Esophagus muscularis mucosa (tissue), 4 donors: ENCODE measurements at regions not wholly inside any gene's neighbourhood (a gene's known extent, or its start where the extent isn't known, plus 50 kb on each side); places are given as distances from the start of the nearest gene placed in this dataset.

Experiments used
- DNase-seq: peaks from one replicate; pipeline ENCODE4 v3.0.0-alpha.2; 2017; ENCODE audit errors: extremely low spot score
- H3K27ac ChIP-seq, 4 donors: fragments of 200-600 bp; sonication (generic); replicated peaks in 1 of 4; 1 replicate in 3 of 4; 2 replicates in 1 of 4; pipeline ENCODE4 v1.5.1; 2016 to 2019; ENCODE audit warnings: mild to moderate bottlenecking in 1 of 4
- H3K27me3 ChIP-seq, 4 donors: fragments of 200-600 bp; sonication (generic); one replicate each; pipeline versions ENCODE4 v1.5.1 to v1.6.0; 2016 to 2019
- H3K36me3 ChIP-seq, 4 donors: fragments of 200-600 bp; sonication (generic); one replicate each; pipeline ENCODE4 v1.5.1; 2016 to 2019
- H3K4me1 ChIP-seq, 4 donors: fragments of 200-600 bp; sonication (generic); one replicate each; pipeline ENCODE4 v1.5.1; 2016 to 2019
- H3K4me3 ChIP-seq, 4 donors: fragments of 200-600 bp; sonication (generic); 1 replicate in 2 of 4; 2 replicates in 2 of 4; pipeline ENCODE4 v1.5.1; 2016 to 2019; ENCODE audit warnings: mild to moderate bottlenecking in 4 of 4, moderate library complexity in 1 of 4
- H3K9me3 ChIP-seq, 4 donors: fragments of 200-600 bp; sonication (generic); 1 replicate in 3 of 4; 2 replicates in 1 of 4; pipeline ENCODE4 v1.5.1; 2016 to 2019
- EP300 ChIP-seq: sonication (generic); formaldehyde crosslinking; IDR thresholded peaks from one replicate; pipeline ENCODE4 v1.6.1; 2017; ENCODE audit warnings: antibody characterized with exemption
- POLR2A ChIP-seq: fragments of 450-650 bp; IDR thresholded peaks from one replicate; pipeline ENCODE4 v1.6.1; 2017; ENCODE audit warnings: antibody characterized with exemption, moderate library complexity, mild to moderate bottlenecking, low read depth
- POLR2AphosphoS5 ChIP-seq, 2 donors: sonication (generic); formaldehyde crosslinking; IDR thresholded peaks; one replicate each; pipeline ENCODE4 v1.6.1; 2017; ENCODE audit warnings: antibody characterized with exemption in 2 of 2
- WGBS: methylation state at CpG from one replicate; pipeline ENCODE4 v1.1.5; 2018; 5-methylcytosine and 5-hydroxymethylcytosine counted together
- intact Hi-C: fragments of 100-400 bp; cut with DNase I; formaldehyde crosslinking; loops from one replicate; pipeline ENCODE4 v1.15.1; 2023
- TF ChIP-seq, protein P1 (sequence below), 3 experiments: fragments of 200-600 bp in 2 of 3; fragments of 450-650 bp in 1 of 3; sonication (generic) in 2 of 3; IDR thresholded peaks; one replicate each; pipeline ENCODE4 v1.5.1; 2017 to 2019; ENCODE audit warnings: antibody characterized with exemption in 3 of 3, mild to moderate bottlenecking in 2 of 3, moderate library complexity in 1 of 3

DNA sequence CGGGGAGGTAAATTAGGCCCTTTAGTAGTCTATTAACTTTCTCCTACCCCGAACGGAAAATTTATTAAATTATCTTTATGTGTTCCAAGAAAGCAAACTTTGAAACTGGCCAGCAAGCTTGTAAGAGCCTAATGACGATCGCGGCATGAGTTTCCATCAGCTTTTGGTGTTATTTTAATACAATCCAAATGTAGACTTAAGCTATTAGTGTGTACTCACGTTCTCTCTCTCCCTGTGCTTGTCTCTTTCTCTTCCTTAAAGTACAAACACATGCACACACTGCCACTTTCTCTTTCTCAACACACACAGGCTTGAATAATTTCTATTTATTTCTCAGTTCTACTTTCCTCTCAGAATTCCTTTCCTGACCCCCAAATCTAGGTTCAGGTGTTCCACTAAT lies 108.8 kb upstream of the MME start:
- no peak for DNase-seq
- no peak overlapping the region for H3K4me3 ChIP-seq
- H3K27me3 ChIP-seq: no peaks in the 10 kb centered on the region
- intact Hi-C loops: no loop called here
- H3K9me3 ChIP-seq: no peaks in the 10 kb centered on the region
- H3K36me3 ChIP-seq: no peaks in the 10 kb centered on the region
- peak overlapping the region in 2 of 4 donors; percentile 10 to 24 for H3K27ac ChIP-seq
- H3K4me1 ChIP-seq: peaks cover 0 to 15% (median 0%) of the 10 kb centered on the region in 4 donors
- WGBS: 89% methylated on average over 7 of the region's 7 CpGs
- TF ChIP-seq POLR2A (no peak), EP300 (no peak), POLR2AphosphoS5 (IDR thresholded peaks at IDR 0.05) (no peak)
- TF ChIP-seq, protein P1, sequence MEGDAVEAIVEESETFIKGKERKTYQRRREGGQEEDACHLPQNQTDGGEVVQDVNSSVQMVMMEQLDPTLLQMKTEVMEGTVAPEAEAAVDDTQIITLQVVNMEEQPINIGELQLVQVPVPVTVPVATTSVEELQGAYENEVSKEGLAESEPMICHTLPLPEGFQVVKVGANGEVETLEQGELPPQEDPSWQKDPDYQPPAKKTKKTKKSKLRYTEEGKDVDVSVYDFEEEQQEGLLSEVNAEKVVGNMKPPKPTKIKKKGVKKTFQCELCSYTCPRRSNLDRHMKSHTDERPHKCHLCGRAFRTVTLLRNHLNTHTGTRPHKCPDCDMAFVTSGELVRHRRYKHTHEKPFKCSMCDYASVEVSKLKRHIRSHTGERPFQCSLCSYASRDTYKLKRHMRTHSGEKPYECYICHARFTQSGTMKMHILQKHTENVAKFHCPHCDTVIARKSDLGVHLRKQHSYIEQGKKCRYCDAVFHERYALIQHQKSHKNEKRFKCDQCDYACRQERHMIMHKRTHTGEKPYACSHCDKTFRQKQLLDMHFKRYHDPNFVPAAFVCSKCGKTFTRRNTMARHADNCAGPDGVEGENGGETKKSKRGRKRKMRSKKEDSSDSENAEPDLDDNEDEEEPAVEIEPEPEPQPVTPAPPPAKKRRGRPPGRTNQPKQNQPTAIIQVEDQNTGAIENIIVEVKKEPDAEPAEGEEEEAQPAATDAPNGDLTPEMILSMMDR (IDR thresholded peaks at IDR 0.05): no peak

DNA sequence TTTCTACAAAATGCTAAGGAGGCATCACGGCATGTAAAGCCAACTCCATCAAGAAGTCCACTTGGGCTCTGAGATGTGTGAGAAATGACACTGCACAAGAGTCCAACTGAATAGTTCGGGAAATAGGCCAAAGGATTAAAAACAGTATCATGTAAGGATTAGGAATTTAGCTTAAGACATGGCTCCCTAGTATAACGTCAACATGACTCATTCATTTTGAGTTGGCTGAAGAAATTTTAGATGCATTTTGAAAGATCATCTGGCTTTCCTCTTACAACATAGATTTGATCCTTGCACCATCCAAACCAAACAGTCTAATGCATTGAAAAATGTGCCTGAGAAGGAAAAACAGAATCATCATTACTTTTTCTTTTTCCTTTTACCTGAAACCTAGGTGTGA lies 109.3 kb upstream of the MME start:
- TF ChIP-seq EP300 (no peak), POLR2AphosphoS5 (IDR thresholded peaks at IDR 0.05) (no peak), POLR2A (no peak)
- TF ChIP-seq, protein P1 (IDR thresholded peaks at IDR 0.05): no peak
- Histone ChIP-seq H3K9me3 (no peaks in the 10 kb centered on the region), H3K4me1 (peaks cover 0 to 15% (median 0%) of the 10 kb centered on the region in 4 donors), H3K27me3 (no peaks in the 10 kb centered on the region), H3K27ac (no peak overlapping the region), H3K36me3 (no peaks in the 10 kb centered on the region), H3K4me3 (no peak overlapping the region)
- intact Hi-C loops: no loop called here
- WGBS: 73% methylated on average over 3 of the region's 3 CpGs
- DNase-seq: no peak

DNA sequence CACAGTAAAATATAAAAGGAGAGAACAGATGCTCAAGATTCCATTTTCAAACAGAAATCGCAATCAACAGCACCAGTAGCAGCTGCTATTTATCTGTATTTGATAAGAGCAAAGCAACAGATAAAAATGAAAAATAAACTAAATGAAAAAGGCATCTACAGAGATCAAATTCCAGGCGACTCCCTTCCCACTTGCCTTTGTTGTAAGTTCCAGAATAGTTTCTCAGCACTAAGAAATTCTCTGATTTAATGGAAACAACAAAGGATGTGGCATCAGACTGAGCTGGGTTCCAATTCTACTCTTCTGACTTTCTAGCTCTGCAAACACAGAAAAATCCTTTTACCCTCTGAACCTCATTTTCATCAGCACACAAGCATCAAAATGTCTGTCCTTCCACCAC lies 110.8 kb upstream of the MME start:
- no peaks in the 10 kb centered on the region for H3K27me3 ChIP-seq
- H3K27ac ChIP-seq: no peak overlapping the region
- intact Hi-C loops: no loop called here
- 76% methylated on average over 2 of the region's 2 CpGs for WGBS
- H3K9me3 ChIP-seq: no peaks in the 10 kb centered on the region
- H3K4me1 ChIP-seq: peaks cover 0 to 15% (median 0%) of the 10 kb centered on the region in 4 donors
- TF ChIP-seq EP300: no peak
- no peak for DNase-seq
- H3K4me3 ChIP-seq: no peak overlapping the region
- no peaks in the 10 kb centered on the region for H3K36me3 ChIP-seq

DNA sequence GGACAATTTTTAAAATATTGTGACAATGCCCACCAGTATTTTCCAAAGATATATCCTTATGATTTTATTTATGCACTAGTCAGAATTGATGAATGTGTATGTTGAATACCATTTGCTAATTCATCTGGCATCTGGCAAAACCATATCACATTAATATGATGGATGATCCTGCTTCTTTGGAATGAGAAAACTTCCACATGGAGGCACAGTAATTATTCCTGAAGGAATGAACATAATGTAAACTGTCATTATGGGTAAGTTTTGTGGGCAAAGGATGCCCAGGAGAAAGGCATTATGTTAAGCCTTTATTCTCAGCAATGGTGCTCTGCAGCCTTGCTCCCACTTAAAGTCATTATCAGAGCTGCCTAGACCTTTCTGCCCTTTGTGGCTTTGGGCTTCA lies 113.0 kb upstream of the MME start:
- TF ChIP-seq POLR2AphosphoS5 (IDR thresholded peaks at IDR 0.05) (no peak), EP300 (no peak), POLR2A (no peak)
- TF ChIP-seq, protein P1 (IDR thresholded peaks at IDR 0.05): no peak
- Histone ChIP-seq H3K9me3 (no peaks in the 10 kb centered on the region), H3K4me3 (no peak overlapping the region), H3K27me3 (no peaks in the 10 kb centered on the region), H3K36me3 (no peaks in the 10 kb centered on the region), H3K27ac (no peak overlapping the region), H3K4me1 (peaks cover 0 to 14% (median 0%) of the 10 kb centered on the region in 4 donors)
- intact Hi-C loops: no loop called here
- no peak for DNase-seq

DNA sequence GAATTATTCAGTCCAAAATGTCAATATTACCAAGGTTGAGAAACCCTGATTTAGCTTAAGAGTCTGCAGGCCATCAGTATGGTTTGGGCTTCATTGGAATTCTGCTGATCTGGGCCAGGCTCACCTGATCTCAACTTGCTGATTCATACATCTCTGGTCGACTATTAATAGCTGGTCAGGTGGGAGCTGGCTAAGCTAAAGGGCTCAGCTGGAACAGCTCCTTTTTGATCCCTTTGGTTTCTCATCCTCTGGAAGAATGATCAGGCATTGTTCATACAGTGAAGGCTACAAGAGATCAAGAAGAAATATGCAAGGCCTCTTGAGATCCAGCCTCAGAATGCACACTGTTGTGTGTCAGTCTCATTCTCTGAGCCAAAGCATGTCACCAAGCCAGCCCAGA lies 123.3 kb upstream of the MME start:
- peaks cover 0 to 5% (median under 1%) of the 10 kb centered on the region in 4 donors for H3K9me3 ChIP-seq
- H3K27me3 ChIP-seq: no peaks in the 10 kb centered on the region
- no peak overlapping the region for H3K27ac ChIP-seq
- no peaks in the 10 kb centered on the region for H3K4me1 ChIP-seq
- intact Hi-C loops: no loop called here
- no peak for DNase-seq
- TF ChIP-seq POLR2A (no peak), EP300 (no peak), POLR2AphosphoS5 (IDR thresholded peaks at IDR 0.05) (no peak)
- TF ChIP-seq, protein P1 (IDR thresholded peaks at IDR 0.05): no peak
- no peak overlapping the region for H3K4me3 ChIP-seq
- 80% methylated on average over 1 of the region's 1 CpG for WGBS
- H3K36me3 ChIP-seq: no peaks in the 10 kb centered on the region
